AG04450 (cell line): ENCODE measurements at regions not wholly inside any gene's neighbourhood (a gene's known extent, or its start where the extent isn't known, plus 50 kb on each side); places are given as distances from the start of the nearest gene placed in this dataset.
A peak's percentile ranks its signal among the peaks of the same experiment; 100 is the strongest.

Experiments used
- CTCF ChIA-PET: fragments of 300-600, 350-600 bp; formaldehyde crosslinking; extraction: SDS; loops from one replicate; lab custom pipeline; 2022; ENCODE audit warnings: antibody characterized with exemption, inconsistent platforms; lab: Charles Lee
- POLR2A ChIA-PET: fragments of 350-600 bp; formaldehyde crosslinking; extraction: SDS; loops from one replicate; lab custom pipeline; 2021; ENCODE audit warnings: antibody characterized with exemption, inconsistent platforms; lab: Yijun Ruan, JAX
- DNase-seq: peaks from one replicate; pipeline ENCODE4 v3.0.0-alpha.2; 2011; ENCODE audit warnings: low read depth, low spot score
- H3K27ac ChIP-seq: one replicate; pipeline ENCODE4 v1.5.1; 2012; ENCODE audit warnings: low read depth, low read length, control low read depth
- H3K27me3 ChIP-seq: one replicate; pipeline ENCODE4 v1.6.0; 2012; ENCODE audit warnings: low read length; ENCODE audit not compliant: control insufficient read depth, insufficient read depth
- H3K4me3 ChIP-seq: 2 replicates; pipeline ENCODE4 v1.5.1; 2011; ENCODE audit warnings: mild to moderate bottlenecking, low read depth, low read length, control low read depth
- H3K9me3 ChIP-seq: 2 replicates; pipeline ENCODE4 v1.5.1; 2012; ENCODE audit warnings: low read length; ENCODE audit not compliant: control insufficient read depth, insufficient read depth
- TF ChIP-seq, protein P1 (sequence below): IDR thresholded peaks from 2 replicates; pipeline ENCODE4 v1.5.1; 2011; ENCODE audit warnings: low read depth, low read length, control low read depth, inconsistent platforms

DNA sequence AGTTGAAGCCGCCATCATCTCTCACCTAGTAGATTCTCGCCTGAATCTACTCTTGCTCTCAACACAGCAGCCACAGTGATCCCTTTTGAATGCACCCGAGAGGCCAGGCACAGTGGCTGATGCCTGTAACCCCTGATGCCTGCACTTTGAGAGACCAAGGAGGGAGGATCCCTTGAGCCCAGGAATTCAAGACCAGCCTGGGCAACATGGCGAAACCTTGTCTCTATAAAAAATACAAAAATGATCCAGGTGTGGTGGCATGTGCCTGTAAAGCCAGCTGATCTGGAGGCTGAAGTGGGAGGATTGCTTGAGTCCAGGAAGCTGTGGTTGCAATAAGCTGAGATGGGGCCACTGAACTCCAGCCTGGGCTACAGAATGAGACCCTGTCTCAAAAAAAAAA is 60.3 kb upstream of the EML4 start:
- TF ChIP-seq, protein P1, sequence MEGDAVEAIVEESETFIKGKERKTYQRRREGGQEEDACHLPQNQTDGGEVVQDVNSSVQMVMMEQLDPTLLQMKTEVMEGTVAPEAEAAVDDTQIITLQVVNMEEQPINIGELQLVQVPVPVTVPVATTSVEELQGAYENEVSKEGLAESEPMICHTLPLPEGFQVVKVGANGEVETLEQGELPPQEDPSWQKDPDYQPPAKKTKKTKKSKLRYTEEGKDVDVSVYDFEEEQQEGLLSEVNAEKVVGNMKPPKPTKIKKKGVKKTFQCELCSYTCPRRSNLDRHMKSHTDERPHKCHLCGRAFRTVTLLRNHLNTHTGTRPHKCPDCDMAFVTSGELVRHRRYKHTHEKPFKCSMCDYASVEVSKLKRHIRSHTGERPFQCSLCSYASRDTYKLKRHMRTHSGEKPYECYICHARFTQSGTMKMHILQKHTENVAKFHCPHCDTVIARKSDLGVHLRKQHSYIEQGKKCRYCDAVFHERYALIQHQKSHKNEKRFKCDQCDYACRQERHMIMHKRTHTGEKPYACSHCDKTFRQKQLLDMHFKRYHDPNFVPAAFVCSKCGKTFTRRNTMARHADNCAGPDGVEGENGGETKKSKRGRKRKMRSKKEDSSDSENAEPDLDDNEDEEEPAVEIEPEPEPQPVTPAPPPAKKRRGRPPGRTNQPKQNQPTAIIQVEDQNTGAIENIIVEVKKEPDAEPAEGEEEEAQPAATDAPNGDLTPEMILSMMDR: no peak
- H3K4me3 ChIP-seq: no peak overlapping the region
- ChIA-PET CTCF (interaction anchor here (2.3 kb wide), 1 partner anchor 13 kb away, joined by 6 read pairs; no protein-coding TSS in a partner anchor), POLR2A (interaction anchor here (0.6 kb wide), 1 partner anchor 205 kb away, joined by 4 read pairs; no protein-coding TSS in a partner anchor)
- no peaks in the 10 kb centered on the region for H3K27me3 ChIP-seq
- DNase-seq: no peak
- no peak overlapping the region for H3K27ac ChIP-seq
- no peaks in the 10 kb centered on the region for H3K9me3 ChIP-seq

DNA sequence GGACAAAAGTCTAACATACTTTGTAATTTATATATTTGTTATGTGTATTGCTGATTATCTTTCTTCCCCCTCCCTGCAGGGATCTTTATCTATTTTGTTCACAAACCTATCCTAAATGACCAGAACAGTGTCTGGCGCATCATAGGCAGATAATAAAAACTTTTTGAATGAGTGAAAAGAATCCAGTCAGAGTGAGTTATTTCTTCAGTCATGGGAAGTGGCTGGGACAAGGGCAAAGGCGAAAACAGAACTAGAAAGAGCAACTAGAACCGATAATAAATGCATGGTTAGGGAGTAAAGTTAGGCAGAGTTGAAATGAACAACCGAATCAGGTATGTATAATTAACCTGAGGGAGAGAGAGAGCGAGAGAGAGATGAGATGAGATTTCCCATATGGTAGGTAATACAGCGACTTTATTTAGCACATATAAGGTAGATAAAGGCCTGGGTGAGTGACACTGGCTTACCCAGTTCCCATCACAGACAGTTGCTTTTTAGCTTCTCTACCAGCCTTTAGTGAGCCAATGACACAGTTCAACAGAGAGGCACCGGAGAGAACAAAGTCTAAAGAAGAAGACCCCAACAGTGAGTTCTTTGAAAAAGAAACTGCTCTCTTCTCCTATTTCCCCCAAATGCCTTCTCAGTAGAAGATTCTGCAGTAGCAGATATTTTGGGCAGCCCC is 59.1 kb upstream of the EML4 start:
- ChIA-PET POLR2A (no interaction called here), CTCF (interaction anchor here (1.0 to 2.3 kb wide), 2 partner anchors 14 to 218 kb away, joined by 3 to 6 read pairs; no protein-coding TSS in a partner anchor)
- TF ChIP-seq, protein P1: no peak
- no peaks in the 10 kb centered on the region for H3K9me3 ChIP-seq
- H3K27ac ChIP-seq: no peak overlapping the region
- DNase-seq: no peak
- no peaks in the 10 kb centered on the region for H3K27me3 ChIP-seq
- H3K4me3 ChIP-seq: no peak overlapping the region

DNA sequence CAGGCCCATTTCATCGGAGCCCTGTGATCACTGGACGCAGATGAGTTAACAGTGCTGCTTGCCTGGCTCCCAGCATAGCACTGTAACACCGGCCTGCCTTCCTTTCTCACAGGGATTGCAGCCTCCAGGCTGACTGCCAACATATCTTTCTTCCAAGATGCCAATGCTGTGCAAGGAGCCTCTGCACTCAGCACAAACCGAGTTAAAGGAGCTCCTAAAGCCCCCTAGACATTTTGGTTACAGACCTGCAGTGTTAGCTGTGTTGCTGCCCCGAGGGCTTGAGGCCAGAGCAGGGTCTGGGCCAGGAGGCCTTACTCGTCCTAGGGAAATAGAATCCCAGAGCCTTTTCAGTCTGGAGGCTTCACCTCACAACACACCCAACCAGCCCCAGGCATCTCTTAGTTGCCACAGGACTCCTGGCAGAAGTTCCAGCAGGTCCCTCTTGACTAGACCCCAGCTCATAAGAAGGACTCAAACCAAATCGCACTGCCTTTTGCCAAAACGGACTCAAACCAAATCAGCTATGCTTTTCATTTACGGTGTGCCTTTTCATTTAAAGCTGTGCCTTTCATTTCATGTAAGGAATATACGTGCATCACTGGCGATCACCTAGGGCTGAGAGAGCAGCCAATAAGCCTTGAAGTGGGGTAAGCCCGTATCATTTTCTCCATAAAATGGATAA is 58.4 kb upstream of the EML4 start:
- H3K9me3 ChIP-seq: no peaks in the 10 kb centered on the region
- H3K27me3 ChIP-seq: no peaks in the 10 kb centered on the region
- H3K27ac ChIP-seq: peak overlapping the region; percentile 31
- DNase-seq: peak; percentile 39
- TF ChIP-seq, protein P1: no peak
- POLR2A ChIA-PET: interaction anchor here (0.6 kb wide), 1 partner anchor 24 kb away, joined by 8 read pairs; no protein-coding TSS in a partner anchor
- CTCF ChIA-PET: interaction anchor here (0.7 to 2.3 kb wide), 3 partner anchors 15 to 241 kb away, joined by 3 to 6 read pairs (median 3); no protein-coding TSS in a partner anchor
- H3K4me3 ChIP-seq: no peak overlapping the region

DNA sequence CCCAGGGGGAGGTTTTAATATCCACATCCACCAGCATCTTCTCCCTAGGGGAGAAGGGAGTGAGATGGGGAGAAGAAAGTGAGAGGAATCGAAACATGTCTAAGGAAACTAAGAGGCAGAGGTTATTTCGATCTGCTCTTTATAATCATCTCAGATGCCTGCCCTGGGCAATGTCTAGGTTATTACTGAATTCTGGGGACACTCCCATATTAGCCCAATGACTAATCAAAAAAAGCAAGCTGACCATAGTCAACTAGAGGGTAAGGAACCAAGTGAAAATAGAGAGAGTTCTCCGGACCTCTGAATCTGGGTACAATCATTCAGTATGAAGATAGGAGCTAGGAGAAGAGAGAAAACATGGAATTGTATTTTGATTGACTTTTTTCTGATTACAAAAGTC is 56.7 kb upstream of the EML4 start:
- ChIA-PET CTCF (no interaction called here), POLR2A (no interaction called here)

More for the DNA sequence above, 56.7 kb upstream of the EML4 start:
- Histone ChIP-seq H3K9me3 (no peaks in the 10 kb centered on the region), H3K27ac (no peak overlapping the region), H3K4me3 (no peak overlapping the region), H3K27me3 (no peaks in the 10 kb centered on the region)
- DNase-seq: no peak
- TF ChIP-seq, protein P1: no peak
